Natural killer cell (primary cell): ENCODE measurements at regions not wholly inside any gene's neighbourhood (a gene's known extent, or its start where the extent isn't known, plus 50 kb on each side); places are given as distances from the start of the nearest gene placed in this dataset.

ENCODE experiments used
- ATAC-seq, 3 donors: fragments of 150-1000 bp in 2 of 3; fragments of 200-7000 bp in 1 of 3; cut with Tn5 transposase; 1 replicate in 1 of 3; 2 replicates in 2 of 3; pipeline ENCODE4 v1.10.0; 2021; ENCODE audit warnings: mild to moderate bottlenecking in 2 of 3, moderate library complexity in 2 of 3
- DNase-seq, 2 donors: peaks; one replicate each; pipeline versions ENCODE4 v3.0.0 to v3.0.0-alpha.2; 2013 to 2021; ENCODE audit warnings: mixed read lengths in 1 of 2
- H3K27ac ChIP-seq: one replicate; pipeline ENCODE4 v1.5.1; 2013; ENCODE audit warnings: mild to moderate bottlenecking, low read length
- H3K27me3 ChIP-seq: one replicate; pipeline ENCODE4 v1.6.1; 2013; ENCODE audit warnings: low read length; ENCODE audit not compliant: control insufficient read depth, insufficient read depth
- H3K36me3 ChIP-seq: one replicate; pipeline ENCODE4 v1.6.1; 2013; ENCODE audit warnings: low read length; ENCODE audit not compliant: control insufficient read depth, insufficient read depth
- H3K4me1 ChIP-seq: one replicate; pipeline ENCODE4 v1.6.1; 2013; ENCODE audit warnings: low read length; ENCODE audit not compliant: control insufficient read depth, insufficient read depth
- H3K4me3 ChIP-seq: one replicate; pipeline ENCODE4 v1.5.1; 2013; ENCODE audit warnings: low read length
- H3K9me3 ChIP-seq: one replicate; pipeline ENCODE4 v1.6.1; 2013; ENCODE audit warnings: low read length; ENCODE audit not compliant: control insufficient read depth, insufficient read depth
- H3K27ac Mint-ChIP-seq, 2 donors: one replicate each; pipeline ENCODE4 v1.8.0; 2022; ENCODE audit warnings: mild to moderate bottlenecking in 2 of 2, mixed read lengths in 2 of 2, moderate library complexity in 1 of 2
- H3K27me3 Mint-ChIP-seq, 2 donors: one replicate each; pipeline ENCODE4 v1.8.0; 2022; ENCODE audit warnings: low read depth in 2 of 2, mixed read lengths in 2 of 2
- H3K36me3 Mint-ChIP-seq: one replicate; pipeline ENCODE4 v1.8.0; 2022; ENCODE audit warnings: mixed read lengths
- H3K4me1 Mint-ChIP-seq, 2 donors: one replicate each; pipeline ENCODE4 v1.8.0; 2022; ENCODE audit warnings: mixed read lengths in 2 of 2
- H3K4me3 Mint-ChIP-seq: one replicate; pipeline ENCODE4 v1.8.0; 2022; ENCODE audit warnings: mild to moderate bottlenecking, moderate library complexity, mixed read lengths
- H3K9me3 Mint-ChIP-seq, 2 donors: one replicate each; pipeline ENCODE4 v1.8.0; 2022; ENCODE audit warnings: mixed read lengths in 2 of 2
- WGBS: methylation state at CpG from one replicate; pipeline ENCODE4 v1.1.7; 2013; ENCODE audit warnings: missing lambda C conversion rate; ENCODE audit not compliant: insufficient coverage; 5-methylcytosine and 5-hydroxymethylcytosine counted together
- intact Hi-C: fragments of 100-400 bp; cut with micrococcal nuclease; formaldehyde crosslinking; loops from one replicate; pipeline ENCODE4 v1.14.2; 2022
- TF ChIP-seq, protein P1 (sequence below): fragments of 200-600 bp; IDR thresholded peaks from one replicate; pipeline ENCODE4 v1.8.0; 2022; ENCODE audit warnings: antibody characterized with exemption

DNA sequence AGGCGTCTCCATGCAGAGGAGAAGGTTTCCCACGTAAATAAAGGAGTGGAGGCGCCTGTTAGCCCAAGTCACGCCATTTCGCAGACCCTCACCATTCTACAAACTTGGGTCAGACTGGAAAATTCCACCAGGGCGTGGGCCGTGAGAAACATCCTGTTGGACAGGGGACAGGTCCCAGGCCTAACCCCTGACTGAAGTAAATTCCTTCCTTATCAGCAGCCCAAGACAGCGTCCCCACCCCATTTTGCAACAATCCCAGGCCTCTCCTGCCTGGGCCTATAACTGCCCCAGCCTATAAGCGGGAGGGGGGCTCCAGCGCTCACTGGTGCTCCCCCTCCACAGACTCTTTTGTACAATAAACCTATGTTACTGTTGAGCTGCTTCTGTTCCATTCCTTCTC lies 57.3 kb upstream of the CBLN2 start:
- Histone ChIP-seq H3K36me3 (no peaks in the 10 kb centered on the region), H3K27me3 (no peaks in the 10 kb centered on the region), H3K9me3 (no peaks in the 10 kb centered on the region), H3K4me3 (no peak overlapping the region), H3K27ac (no peak overlapping the region), H3K4me1 (no peaks in the 10 kb centered on the region)
- 86% methylated on average over 10 of the region's 10 CpGs for WGBS
- ATAC-seq (no peak), DNase-seq (no peak)
- no peak overlapping the region for H3K4me3 Mint-ChIP-seq
- H3K27ac Mint-ChIP-seq, result no peak overlapping the region
- H3K9me3 Mint-ChIP-seq, result peaks cover 9 to 23% of the 10 kb centered on the region in 2 donors
- TF ChIP-seq, protein P1, sequence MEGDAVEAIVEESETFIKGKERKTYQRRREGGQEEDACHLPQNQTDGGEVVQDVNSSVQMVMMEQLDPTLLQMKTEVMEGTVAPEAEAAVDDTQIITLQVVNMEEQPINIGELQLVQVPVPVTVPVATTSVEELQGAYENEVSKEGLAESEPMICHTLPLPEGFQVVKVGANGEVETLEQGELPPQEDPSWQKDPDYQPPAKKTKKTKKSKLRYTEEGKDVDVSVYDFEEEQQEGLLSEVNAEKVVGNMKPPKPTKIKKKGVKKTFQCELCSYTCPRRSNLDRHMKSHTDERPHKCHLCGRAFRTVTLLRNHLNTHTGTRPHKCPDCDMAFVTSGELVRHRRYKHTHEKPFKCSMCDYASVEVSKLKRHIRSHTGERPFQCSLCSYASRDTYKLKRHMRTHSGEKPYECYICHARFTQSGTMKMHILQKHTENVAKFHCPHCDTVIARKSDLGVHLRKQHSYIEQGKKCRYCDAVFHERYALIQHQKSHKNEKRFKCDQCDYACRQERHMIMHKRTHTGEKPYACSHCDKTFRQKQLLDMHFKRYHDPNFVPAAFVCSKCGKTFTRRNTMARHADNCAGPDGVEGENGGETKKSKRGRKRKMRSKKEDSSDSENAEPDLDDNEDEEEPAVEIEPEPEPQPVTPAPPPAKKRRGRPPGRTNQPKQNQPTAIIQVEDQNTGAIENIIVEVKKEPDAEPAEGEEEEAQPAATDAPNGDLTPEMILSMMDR, result no peak
- intact Hi-C loops, result no loop called here
- H3K27me3 Mint-ChIP-seq, result no peaks in the 10 kb centered on the region
- no peaks in the 10 kb centered on the region for H3K36me3 Mint-ChIP-seq
- no peaks in the 10 kb centered on the region for H3K4me1 Mint-ChIP-seq
